Left kidney (tissue), 1 donor: ENCODE measurements at regions not wholly inside any gene's neighbourhood (a gene's known extent, or its start where the extent isn't known, plus 50 kb on each side); places are given as distances from the start of the nearest gene placed in this dataset.
"Not testable (repeated sequence)": the region's sequence is repeated elsewhere in the genome, so short reads cannot be mapped to it uniquely, and the experiment has no call there.

Experiments used
- DNase-seq: peaks from one replicate; pipeline ENCODE4 v3.0.0-alpha.2; 2013

GRCh38 chr10:118914629-118915028 is 114.9 kb upstream of the NANOS1 start:
- no peak for DNase-seq

DNA sequence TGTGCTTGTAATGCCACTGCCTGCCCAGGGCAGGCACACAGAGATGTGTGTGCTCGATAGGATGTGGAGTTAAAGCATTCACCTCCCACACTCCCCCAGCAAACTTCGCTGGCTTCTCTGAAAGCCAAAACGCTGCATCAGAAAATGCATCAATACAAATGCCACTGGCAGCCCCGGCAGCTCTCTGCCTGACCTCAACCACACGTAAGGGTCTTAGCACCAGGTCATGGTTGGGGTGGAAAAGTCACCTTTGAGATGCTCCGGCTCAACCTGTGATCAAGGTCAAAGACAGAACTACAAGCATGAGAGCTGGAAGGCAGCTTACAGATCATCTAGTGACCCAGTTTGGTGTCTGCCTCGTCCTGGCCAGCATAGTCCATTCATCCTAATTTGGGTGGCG is 114.4 kb upstream of the NANOS1 start:
- DNase-seq = no peak

DNA sequence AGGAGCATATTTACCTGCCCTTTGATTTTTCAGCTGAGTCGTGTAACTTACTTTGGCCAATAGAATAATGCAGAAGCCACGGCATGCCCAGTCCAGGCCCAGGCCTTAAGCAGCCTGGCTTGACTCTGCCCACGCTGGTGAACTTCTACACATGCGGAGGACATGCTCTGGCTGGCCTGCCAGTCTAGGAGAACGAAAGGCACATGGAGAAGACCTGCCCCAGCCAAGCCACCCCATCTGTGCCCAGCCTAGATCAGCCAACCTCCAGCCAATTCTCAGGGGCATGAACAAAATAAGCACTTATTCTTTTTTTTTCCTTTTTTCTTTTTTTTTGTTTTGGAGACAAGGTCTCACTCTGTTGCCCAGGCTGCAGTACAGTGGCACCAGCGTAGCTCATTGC is 112.7 kb upstream of the NANOS1 start:
- DNase-seq = no peak

- no peak for DNase-seq
These were observed 111.8 kb upstream of the NANOS1 start for GRCh38 chr10:118917701-118918100.

DNA sequence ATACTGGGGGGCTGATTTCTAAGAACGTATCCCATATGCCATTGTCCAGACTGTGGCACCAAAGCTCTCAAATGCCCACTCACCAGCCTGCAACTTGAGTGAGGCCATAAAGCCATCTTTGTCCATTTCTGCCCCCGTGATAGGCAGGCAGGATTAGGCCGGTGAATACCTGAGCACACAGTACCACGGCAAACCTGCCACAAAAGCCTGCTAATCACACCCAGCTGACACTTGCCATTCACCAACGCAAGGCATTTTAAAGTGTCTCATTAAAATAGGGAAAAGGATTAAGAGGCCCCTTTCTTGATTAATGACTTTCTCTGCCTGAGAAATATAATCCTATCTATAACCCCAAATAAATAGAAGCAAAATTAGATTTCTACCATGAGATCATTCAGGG is 111.4 kb upstream of the NANOS1 start:
- DNase-seq = no peak

DNA sequence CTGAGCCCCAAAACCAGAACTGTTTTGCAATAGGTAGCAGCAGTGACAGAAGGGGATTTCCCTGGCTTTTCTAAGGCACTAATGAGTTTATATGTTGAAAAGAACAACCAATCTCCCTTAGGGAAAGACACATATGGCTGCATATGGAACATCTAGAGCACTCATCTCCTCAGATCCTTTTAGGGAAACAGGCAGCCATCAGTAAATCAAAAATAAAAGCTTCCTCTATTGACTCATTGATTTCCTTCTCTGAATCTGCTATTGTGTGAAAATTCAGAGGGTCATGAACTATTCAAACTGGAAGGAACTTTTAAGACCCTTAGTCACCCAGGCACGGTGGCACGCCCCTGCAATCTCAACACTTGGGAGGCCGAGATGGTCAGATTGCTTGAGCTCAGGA is 110.9 kb upstream of the NANOS1 start:
- DNase-seq = no peak

- DNase-seq = no peak
These were observed 109.3 kb upstream of the NANOS1 start for GRCh38 chr10:118920206-118920605.

DNA sequence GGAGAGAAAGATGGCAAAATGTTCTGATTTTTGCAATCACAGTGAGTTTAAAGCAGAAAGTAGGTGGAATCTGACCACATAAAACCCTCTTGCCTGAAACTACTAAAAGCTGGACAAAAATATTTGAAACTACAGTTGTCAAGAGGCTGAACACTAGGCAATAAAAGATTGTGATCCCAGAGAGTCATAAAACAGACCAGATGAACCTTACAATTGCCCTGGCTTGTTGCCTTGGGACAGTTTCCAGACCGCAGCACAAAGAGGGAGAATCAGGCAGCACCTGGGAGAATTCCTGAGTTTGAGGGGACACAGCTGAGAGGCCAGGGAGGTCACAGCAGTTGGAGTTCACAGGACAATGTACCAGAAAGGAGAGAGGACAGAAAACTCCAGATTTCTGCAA is 107.3 kb upstream of the NANOS1 start:
- DNase-seq = peak; percentile 27

- DNase-seq = no peak
These were observed 106.5 kb upstream of the NANOS1 start for GRCh38 chr10:118922972-118923371.

GRCh38 chr10:118924493-118924892 is 105.0 kb upstream of the NANOS1 start:
- no peak for DNase-seq

GRCh38 chr10:118925404-118926071 is 104.0 kb upstream of the NANOS1 start:
- DNase-seq = no peak

- DNase-seq = no peak
These were observed 103.5 kb upstream of the NANOS1 start for GRCh38 chr10:118926072-118926417.

- DNase-seq = no peak
These were observed 103.1 kb upstream of the NANOS1 start for GRCh38 chr10:118926441-118926840.

GRCh38 chr10:118926903-118927302 is 102.6 kb upstream of the NANOS1 start:
- DNase-seq = no peak

DNA sequence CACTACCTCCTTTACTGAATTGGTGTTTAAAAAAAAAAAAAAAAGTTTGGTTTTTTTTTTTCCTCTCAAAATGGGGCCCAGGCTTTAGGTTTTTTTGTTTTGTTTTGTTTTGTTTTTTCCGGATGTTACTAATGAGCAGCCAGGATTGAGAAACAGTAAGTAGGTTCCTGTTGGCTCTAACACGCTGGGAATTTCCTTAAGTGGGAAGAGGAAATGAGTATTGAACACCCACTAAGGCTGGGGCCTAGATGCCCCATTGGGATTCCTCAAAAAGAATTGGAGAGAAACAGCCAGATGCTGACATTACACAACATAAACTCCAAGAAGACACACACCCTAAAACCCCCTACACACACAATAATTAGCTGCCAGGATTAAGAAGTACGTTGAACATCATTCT is 102.2 kb upstream of the NANOS1 start:
- DNase-seq = no peak

DNA sequence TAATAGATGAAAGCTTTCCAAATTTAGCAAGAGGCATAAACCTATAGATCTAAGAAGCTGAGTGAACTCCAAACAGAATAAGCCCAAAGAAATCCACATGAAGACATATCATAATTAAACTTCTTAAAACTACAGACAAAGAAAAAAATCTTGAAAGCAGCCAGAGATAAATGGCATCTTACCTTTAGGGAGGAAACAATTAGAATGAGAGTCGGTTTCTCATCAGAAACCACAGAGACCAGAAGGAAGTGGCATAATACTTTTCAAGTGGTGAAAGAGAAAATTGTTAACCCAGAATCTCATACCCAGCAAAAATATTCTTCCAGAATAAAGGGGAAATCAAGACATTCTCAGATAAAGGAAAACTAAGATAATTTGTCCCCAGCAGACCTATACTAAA is 98.9 kb upstream of the NANOS1 start:
- no peak for DNase-seq

DNA sequence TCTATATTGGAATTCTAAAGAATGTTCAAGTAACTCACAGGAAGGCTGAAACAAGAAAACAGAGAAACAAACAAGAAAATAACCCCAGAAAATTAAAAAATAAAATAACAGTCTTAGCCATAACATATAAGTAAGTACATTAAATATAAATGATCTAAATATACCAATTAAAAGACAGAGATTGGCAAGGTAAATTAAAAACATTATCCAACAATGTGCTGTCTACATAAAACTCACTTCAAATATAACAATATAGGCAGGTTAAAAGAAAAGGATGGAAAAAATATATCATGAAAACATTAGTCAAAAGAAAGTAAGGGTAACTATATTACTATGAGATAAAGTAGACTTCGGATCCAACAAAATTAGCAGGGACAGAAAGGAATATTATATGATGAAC is 98.1 kb upstream of the NANOS1 start:
- DNase-seq = no peak

DNA sequence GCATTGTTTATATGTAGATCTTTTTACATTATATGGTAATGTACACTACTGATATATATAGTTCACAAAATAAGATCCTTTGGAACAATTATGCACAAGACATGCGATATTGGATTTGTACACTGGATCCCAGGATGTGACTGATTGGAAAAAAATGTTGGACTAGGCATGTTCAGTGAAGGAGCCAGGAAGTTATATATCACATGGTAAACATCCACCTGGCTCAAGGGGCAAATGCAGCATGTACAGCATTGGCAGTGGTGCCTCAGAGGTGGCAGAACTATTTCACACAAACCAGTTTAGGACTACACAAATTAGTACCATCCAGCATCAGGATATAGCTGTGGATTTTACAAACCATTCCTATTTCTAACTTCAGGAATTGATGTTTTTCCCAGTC is 97.4 kb upstream of the NANOS1 start:
- DNase-seq = not testable (repeated sequence)

DNA sequence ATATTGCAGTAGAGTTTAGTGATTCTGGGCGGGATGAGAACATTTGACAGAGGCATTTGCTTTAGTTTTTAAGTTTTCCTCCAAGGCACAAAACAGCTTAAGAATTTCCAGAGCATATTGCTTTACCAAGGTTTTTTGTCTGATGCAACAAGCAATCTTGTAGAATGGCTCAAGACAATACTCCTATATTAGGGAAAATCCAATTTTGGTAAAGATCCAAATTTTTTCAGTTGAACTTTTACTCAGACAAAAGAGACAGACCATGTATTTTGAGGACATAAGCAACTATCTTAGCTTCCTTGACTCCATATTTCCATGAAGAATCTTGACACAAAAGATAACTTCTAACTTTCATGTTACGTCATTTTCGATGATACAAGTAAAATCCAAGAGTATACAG is 92.3 kb upstream of the NANOS1 start:
- no peak for DNase-seq

GRCh38 chr10:118939211-118940007 is 90.1 kb upstream of the NANOS1 start:
- no peak for DNase-seq

DNA sequence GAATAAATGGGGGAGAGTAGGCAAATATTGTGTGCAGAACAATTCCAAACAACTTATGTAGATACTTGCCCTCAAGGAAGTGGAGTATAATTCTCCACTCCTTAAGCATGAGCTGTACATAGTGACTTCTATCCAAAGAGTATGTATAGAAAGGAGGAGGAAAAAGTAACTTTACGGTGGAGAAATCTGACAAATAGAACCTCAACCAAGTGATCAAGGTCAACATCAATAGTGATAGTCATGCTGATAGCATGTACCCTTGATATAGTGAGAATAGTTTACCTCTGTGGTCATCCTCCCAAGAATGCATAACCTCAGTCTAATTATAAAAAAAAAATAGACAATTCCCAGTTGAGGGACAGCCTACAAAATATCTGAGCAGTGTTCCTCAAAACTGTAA is 89.1 kb upstream of the NANOS1 start:
- no peak for DNase-seq

- no peak for DNase-seq
These were observed 86.3 kb upstream of the NANOS1 start for GRCh38 chr10:118943253-118943652.

GRCh38 chr10:118944959-118945633 is 84.4 kb upstream of the NANOS1 start:
- DNase-seq = no peak

GRCh38 chr10:118948786-118949185 is 80.7 kb upstream of the NANOS1 start:
- no peak for DNase-seq
